IMR-90 (cell line): ENCODE measurements at regions not wholly inside any gene's neighbourhood (a gene's known extent, or its start where the extent isn't known, plus 50 kb on each side); places are given as distances from the start of the nearest gene placed in this dataset.

Experiments used
- BHLHE40 ChIP-seq: fragments of 150-350 bp; IDR thresholded peaks from 2 replicates; pipeline ENCODE4 v1.6.1; 2016; ENCODE audit warnings: mild to moderate bottlenecking, low read depth, low read length
- FOS ChIP-seq: fragments of 150-350 bp; IDR thresholded peaks from 2 replicates; pipeline ENCODE4 v1.6.1; 2016; ENCODE audit warnings: low read depth, low read length
- POLR2A ChIP-seq: IDR thresholded peaks from 2 replicates; pipeline ENCODE4 v1.6.1; 2012; ENCODE audit warnings: mild to moderate bottlenecking, low read depth, low read length
- RAD21 ChIP-seq: IDR thresholded peaks from 2 replicates; pipeline ENCODE4 v1.6.1; 2012; ENCODE audit warnings: low read length, improper control_type of control experiment
- RFX5 ChIP-seq: IDR thresholded peaks from 2 replicates; pipeline ENCODE4 v1.8.0; 2012; ENCODE audit warnings: low read depth, mild to moderate bottlenecking, low read length, moderate library complexity
- SMC3 ChIP-seq: fragments of 150-350 bp; IDR thresholded peaks from 2 replicates; pipeline ENCODE4 v1.6.1; 2016; ENCODE audit warnings: low read depth, mild to moderate bottlenecking, antibody characterized with exemption, low read length, moderate library complexity
- TF ChIP-seq, protein P1 (sequence below): conservative IDR thresholded peaks from 2 replicates; pipeline ENCODE4 v1.5.1; 2012; ENCODE audit warnings: mild to moderate bottlenecking, low read depth, low read length, improper control_type of control experiment
- TF ChIP-seq, protein P2 (sequence below): fragments of 150-350 bp; IDR thresholded peaks from 2 replicates; pipeline ENCODE4 v1.6.1; 2017; ENCODE audit warnings: mild to moderate bottlenecking, antibody characterized with exemption, low read length, low read depth
- TF ChIP-seq, protein P3 (sequence below): fragments of 150-350 bp; IDR thresholded peaks from 2 replicates; pipeline ENCODE4 v1.6.1; 2016; ENCODE audit warnings: low read depth, mild to moderate bottlenecking, low read length, moderate library complexity, borderline replicate concordance

DNA sequence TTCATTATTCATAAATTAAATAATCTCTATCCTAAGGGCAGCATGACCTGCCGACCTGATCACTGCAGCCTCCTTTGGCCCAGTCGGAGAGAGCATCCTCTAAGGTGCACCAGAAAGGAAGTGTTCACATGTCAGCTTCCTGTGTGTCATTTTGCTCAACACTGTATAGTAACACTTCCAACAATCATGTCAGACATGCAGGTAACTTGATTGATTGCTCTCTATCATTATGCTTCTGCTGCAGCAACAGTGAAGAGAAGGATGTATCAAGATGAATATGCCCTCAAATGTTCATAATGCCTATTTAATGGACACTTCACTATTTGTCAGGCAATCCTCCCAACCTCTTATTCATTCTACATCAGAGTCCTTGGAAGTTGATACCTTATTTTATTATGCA is 332.3 kb downstream of the CDH7 start:
- TF ChIP-seq RAD21 (no peak), FOS (no peak), POLR2A (no peak), RFX5 (no peak), BHLHE40 (no peak), SMC3 (no peak)
- TF ChIP-seq, protein P1, sequence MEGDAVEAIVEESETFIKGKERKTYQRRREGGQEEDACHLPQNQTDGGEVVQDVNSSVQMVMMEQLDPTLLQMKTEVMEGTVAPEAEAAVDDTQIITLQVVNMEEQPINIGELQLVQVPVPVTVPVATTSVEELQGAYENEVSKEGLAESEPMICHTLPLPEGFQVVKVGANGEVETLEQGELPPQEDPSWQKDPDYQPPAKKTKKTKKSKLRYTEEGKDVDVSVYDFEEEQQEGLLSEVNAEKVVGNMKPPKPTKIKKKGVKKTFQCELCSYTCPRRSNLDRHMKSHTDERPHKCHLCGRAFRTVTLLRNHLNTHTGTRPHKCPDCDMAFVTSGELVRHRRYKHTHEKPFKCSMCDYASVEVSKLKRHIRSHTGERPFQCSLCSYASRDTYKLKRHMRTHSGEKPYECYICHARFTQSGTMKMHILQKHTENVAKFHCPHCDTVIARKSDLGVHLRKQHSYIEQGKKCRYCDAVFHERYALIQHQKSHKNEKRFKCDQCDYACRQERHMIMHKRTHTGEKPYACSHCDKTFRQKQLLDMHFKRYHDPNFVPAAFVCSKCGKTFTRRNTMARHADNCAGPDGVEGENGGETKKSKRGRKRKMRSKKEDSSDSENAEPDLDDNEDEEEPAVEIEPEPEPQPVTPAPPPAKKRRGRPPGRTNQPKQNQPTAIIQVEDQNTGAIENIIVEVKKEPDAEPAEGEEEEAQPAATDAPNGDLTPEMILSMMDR = no peak
- TF ChIP-seq, protein P2, sequence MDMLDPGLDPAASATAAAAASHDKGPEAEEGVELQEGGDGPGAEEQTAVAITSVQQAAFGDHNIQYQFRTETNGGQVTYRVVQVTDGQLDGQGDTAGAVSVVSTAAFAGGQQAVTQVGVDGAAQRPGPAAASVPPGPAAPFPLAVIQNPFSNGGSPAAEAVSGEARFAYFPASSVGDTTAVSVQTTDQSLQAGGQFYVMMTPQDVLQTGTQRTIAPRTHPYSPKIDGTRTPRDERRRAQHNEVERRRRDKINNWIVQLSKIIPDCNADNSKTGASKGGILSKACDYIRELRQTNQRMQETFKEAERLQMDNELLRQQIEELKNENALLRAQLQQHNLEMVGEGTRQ = no peak
- TF ChIP-seq, protein P3, sequence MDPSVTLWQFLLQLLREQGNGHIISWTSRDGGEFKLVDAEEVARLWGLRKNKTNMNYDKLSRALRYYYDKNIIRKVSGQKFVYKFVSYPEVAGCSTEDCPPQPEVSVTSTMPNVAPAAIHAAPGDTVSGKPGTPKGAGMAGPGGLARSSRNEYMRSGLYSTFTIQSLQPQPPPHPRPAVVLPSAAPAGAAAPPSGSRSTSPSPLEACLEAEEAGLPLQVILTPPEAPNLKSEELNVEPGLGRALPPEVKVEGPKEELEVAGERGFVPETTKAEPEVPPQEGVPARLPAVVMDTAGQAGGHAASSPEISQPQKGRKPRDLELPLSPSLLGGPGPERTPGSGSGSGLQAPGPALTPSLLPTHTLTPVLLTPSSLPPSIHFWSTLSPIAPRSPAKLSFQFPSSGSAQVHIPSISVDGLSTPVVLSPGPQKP = no peak
